ENCODE measurements at regions not wholly inside any gene's neighbourhood (a gene's known extent, or its start where the extent isn't known, plus 50 kb on each side); places are given as distances from the start of the nearest gene placed in this dataset.
"Not testable (repeated sequence)": the region's sequence is repeated elsewhere in the genome, so short reads cannot be mapped to it uniquely, and the experiment has no call there.

DNA sequence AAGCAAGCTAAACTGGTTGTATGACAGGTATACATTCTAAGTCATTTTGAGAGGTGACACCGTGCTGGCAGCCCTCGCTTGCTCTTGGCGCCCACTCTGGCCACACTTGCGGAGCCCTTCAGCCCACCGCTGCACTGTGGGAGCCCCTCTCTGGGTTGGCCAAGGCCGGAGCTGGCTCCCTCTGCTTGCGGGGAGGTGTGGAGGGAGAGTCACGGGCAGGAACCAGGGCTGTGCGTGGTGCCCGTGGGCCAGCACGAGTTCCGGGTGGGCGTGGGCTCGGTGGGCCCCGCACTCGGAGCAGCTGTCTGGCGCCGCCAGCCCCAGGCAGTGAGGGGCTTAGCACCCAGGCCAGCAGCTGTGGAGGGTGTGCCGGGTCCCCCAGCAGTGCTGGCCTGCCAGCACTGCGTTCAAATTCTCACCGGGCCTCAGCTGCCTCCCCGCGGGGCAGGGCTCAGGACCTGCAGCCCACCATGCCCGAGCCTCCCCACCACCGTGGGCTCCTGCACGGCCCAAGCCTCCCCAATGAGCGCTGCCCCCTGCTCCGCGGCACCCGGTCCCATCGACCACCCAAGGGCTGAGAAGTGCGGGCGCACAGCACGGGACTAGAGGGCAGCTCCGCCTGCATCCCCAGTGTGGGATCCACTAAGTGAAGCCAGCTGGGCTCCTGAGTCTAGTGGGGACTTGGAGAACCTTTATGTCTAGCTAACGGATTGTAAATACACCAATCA lies 269.0 kb upstream of the MKLN1 start:
- not testable (repeated sequence) for TF ChIP-seq CTCF, POLR2A (IDR thresholded peaks at IDR 0.05)

Data from testis (tissue), 2 donors.